ENCODE measurements at regions not wholly inside any gene's neighbourhood (a gene's known extent, or its start where the extent isn't known, plus 50 kb on each side); places are given as distances from the start of the nearest gene placed in this dataset.

- TF ChIP-seq CTCF (IDR thresholded peaks at IDR 0.05): no peak
- TF ChIP-seq POLR2A (IDR thresholded peaks at IDR 0.05): no peak
Observed at GRCh38 chr11:115706626-115707135, 202.5 kb upstream of the CADM1 start.
